HepG2 (cell line): ENCODE measurements at regions not wholly inside any gene's neighbourhood (a gene's known extent, or its start where the extent isn't known, plus 50 kb on each side); places are given as distances from the start of the nearest gene placed in this dataset.

Experiments
- ATF2 ChIP-seq: sonication (generic); formaldehyde crosslinking; IDR thresholded peaks from 2 replicates; pipeline ENCODE4 v1.4.0; 2020; ENCODE audit warnings: missing genetic modification reagents
- IKZF1 ChIP-seq: fragments of 450-650 bp; IDR thresholded peaks from 2 replicates; pipeline ENCODE4 v1.7.1; 2016
- MAFF ChIP-seq: IDR thresholded peaks from 2 replicates; pipeline ENCODE4 v1.6.1; 2011; ENCODE audit warnings: low read depth, low read length, improper control_type of control experiment
- MAX ChIP-seq: IDR thresholded peaks from 2 replicates; pipeline ENCODE4 v1.6.1; 2012; ENCODE audit warnings: inconsistent platforms
- NFATC3 ChIP-seq: sonication (generic); formaldehyde crosslinking; IDR thresholded peaks from 2 replicates; pipeline ENCODE4 v1.5.1; 2020; ENCODE audit warnings: mild to moderate bottlenecking, missing genetic modification reagents
- ZFP1 ChIP-seq: IDR thresholded peaks from 2 replicates; pipeline ENCODE4 v1.6.1; 2016
- ZMAT5 ChIP-seq: sonication (generic); formaldehyde crosslinking; IDR thresholded peaks from 2 replicates; pipeline ENCODE4 v1.5.0; 2020; ENCODE audit warnings: mild to moderate bottlenecking, low read depth, missing genetic modification reagents, borderline replicate concordance

DNA sequence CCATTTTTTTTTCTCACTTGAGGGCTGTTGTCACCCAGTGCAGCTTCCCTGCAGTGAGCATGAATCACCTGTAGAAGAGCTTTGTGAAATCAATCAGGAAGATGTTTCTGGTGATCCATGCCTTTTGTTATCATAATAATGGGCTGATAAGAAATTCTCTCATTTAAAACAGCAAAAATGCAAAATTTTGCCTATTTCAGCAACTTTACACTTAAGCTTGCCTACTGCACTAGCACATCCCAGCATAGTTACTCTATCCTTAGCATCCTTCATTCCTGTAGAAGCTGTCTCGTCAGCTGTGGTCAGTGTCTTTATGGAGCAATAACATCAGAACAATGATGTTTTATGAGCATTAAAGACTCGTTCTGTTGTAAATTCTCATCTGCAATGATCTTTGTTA is 178.6 kb upstream of the ZNF804A start:
- no peak for TF ChIP-seq ATF2 (CRISPR knock-in tag)
- TF ChIP-seq NFATC3 (CRISPR knock-in tag): no peak
- TF ChIP-seq ZMAT5 (CRISPR knock-in tag): no peak
- no peak for TF ChIP-seq IKZF1
- TF ChIP-seq MAX: no peak
- no peak for TF ChIP-seq MAFF
- no peak for TF ChIP-seq ZFP1 (CRISPR knock-in tag)
